Ishikawa (cell line): ENCODE measurements at regions not wholly inside any gene's neighbourhood (a gene's known extent, or its start where the extent isn't known, plus 50 kb on each side); places are given as distances from the start of the nearest gene placed in this dataset.

Source experiments
- CEBPB ChIP-seq: IDR thresholded peaks from 2 replicates; pipeline ENCODE4 v1.6.1; 2012
- CREB1 ChIP-seq: IDR thresholded peaks from 2 replicates; pipeline ENCODE4 v1.6.1; 2012; ENCODE audit warnings: low read depth
- EGR1 ChIP-seq: IDR thresholded peaks from 2 replicates; pipeline ENCODE4 v1.6.1; 2012
- EP300 ChIP-seq: IDR thresholded peaks from 2 replicates; pipeline ENCODE4 v1.6.1; 2012; ENCODE audit warnings: borderline replicate concordance
- FOXM1 ChIP-seq: IDR thresholded peaks from 2 replicates; pipeline ENCODE4 v1.6.1; 2012; ENCODE audit warnings: low read depth, borderline replicate concordance
- MAX ChIP-seq: IDR thresholded peaks from 2 replicates; pipeline ENCODE4 v1.6.1; 2012
- NFIC ChIP-seq: IDR thresholded peaks from 2 replicates; pipeline ENCODE4 v1.6.1; 2012
- RAD21 ChIP-seq: IDR thresholded peaks from 2 replicates; pipeline ENCODE4 v1.6.1; 2012; ENCODE audit warnings: low read depth
- TAF1 ChIP-seq: IDR thresholded peaks from 2 replicates; pipeline ENCODE4 v1.6.1; 2012; ENCODE audit warnings: low read depth, mild to moderate bottlenecking
- TCF12 ChIP-seq: IDR thresholded peaks from 2 replicates; pipeline ENCODE4 v1.6.1; 2012; ENCODE audit warnings: low read depth
- TEAD4 ChIP-seq: IDR thresholded peaks from 2 replicates; pipeline ENCODE4 v1.6.1; 2012
- USF1 ChIP-seq: IDR thresholded peaks from 2 replicates; pipeline ENCODE4 v1.6.1; 2012
- YY1 ChIP-seq: IDR thresholded peaks from 2 replicates; pipeline ENCODE4 v1.6.1; 2012; ENCODE audit warnings: low read depth
- ZBTB7A ChIP-seq: IDR thresholded peaks from 2 replicates; pipeline ENCODE4 v1.6.1; 2012; ENCODE audit warnings: low read depth
- TF ChIP-seq, protein P1 (sequence below): IDR thresholded peaks from 2 replicates; pipeline ENCODE4 v1.6.1; 2012; ENCODE audit warnings: low read depth, mild to moderate bottlenecking

DNA sequence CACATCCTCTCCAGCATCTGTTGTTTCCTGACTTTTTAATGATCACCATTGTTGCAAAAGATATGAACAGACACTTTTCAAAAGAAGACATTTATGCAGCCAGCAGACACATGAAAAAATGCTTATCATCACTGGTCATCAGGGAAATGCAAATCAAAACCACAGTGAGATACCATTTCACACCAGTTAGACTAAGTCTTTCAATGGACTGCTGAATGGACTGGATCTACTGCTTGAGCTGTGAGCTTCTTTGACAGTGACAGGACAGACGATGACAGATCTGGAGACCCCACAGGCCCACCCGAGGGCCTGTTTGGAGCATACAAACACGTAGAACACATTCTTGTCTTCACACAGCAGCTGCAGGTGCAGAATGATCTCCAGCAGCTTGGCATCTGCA lies 266.1 kb upstream of the RIOK2 start:
- TF ChIP-seq EP300 (no peak), RAD21 (no peak), ZBTB7A (no peak), YY1 (no peak), NFIC (no peak), USF1 (no peak), FOXM1 (no peak), CREB1 (no peak), TEAD4 (no peak), CEBPB (no peak), MAX (no peak)
- TF ChIP-seq, protein P1, sequence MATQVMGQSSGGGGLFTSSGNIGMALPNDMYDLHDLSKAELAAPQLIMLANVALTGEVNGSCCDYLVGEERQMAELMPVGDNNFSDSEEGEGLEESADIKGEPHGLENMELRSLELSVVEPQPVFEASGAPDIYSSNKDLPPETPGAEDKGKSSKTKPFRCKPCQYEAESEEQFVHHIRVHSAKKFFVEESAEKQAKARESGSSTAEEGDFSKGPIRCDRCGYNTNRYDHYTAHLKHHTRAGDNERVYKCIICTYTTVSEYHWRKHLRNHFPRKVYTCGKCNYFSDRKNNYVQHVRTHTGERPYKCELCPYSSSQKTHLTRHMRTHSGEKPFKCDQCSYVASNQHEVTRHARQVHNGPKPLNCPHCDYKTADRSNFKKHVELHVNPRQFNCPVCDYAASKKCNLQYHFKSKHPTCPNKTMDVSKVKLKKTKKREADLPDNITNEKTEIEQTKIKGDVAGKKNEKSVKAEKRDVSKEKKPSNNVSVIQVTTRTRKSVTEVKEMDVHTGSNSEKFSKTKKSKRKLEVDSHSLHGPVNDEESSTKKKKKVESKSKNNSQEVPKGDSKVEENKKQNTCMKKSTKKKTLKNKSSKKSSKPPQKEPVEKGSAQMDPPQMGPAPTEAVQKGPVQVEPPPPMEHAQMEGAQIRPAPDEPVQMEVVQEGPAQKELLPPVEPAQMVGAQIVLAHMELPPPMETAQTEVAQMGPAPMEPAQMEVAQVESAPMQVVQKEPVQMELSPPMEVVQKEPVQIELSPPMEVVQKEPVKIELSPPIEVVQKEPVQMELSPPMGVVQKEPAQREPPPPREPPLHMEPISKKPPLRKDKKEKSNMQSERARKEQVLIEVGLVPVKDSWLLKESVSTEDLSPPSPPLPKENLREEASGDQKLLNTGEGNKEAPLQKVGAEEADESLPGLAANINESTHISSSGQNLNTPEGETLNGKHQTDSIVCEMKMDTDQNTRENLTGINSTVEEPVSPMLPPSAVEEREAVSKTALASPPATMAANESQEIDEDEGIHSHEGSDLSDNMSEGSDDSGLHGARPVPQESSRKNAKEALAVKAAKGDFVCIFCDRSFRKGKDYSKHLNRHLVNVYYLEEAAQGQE: no peak

GRCh38 chr5:97452646-97453045 lies 269.6 kb upstream of the RIOK2 start:
- TF ChIP-seq TAF1 (no peak), CREB1 (no peak), FOXM1 (no peak), ZBTB7A (no peak), NFIC (no peak), EGR1 (no peak), RAD21 (no peak), EP300 (no peak), MAX (no peak), USF1 (no peak), YY1 (no peak), TEAD4 (no peak), TCF12 (no peak), CEBPB (no peak)
- TF ChIP-seq, protein P1: no peak

GRCh38 chr5:97453263-97453662 lies 270.2 kb upstream of the RIOK2 start:
- TF ChIP-seq ZBTB7A (no peak), FOXM1 (no peak), YY1 (no peak), TAF1 (no peak), TCF12 (no peak), EP300 (no peak), MAX (no peak), TEAD4 (no peak), USF1 (no peak), EGR1 (no peak), CREB1 (no peak), NFIC (no peak), CEBPB (no peak), RAD21 (no peak)
- TF ChIP-seq, protein P1: no peak

GRCh38 chr5:97454015-97454414 lies 271.0 kb upstream of the RIOK2 start:
- TF ChIP-seq TAF1 (no peak), RAD21 (no peak), EP300 (no peak), MAX (no peak), CEBPB (no peak), TCF12 (no peak), FOXM1 (no peak), ZBTB7A (no peak), EGR1 (no peak), NFIC (no peak)
- TF ChIP-seq, protein P1: no peak
